K562 (cell line): ENCODE measurements at regions not wholly inside any gene's neighbourhood (a gene's known extent, or its start where the extent isn't known, plus 50 kb on each side); places are given as distances from the start of the nearest gene placed in this dataset.

Source experiments
- ATAC-seq: fragments of 200-7000 bp; cut with Tn5 transposase; 3 replicates; pipeline ENCODE4 v1.9.1; 2020; ENCODE audit warnings: moderate library complexity
- BruUV-seq: library from RNA; stranded (reverse); fragments of 400-500 nt; replicated peaks from 2 replicates; lab custom pipeline; 2021; lab: Mats Ljungman, UMichigan
- CTCF ChIA-PET: fragments of 300-600 bp; formaldehyde crosslinking; extraction: SDS; loops from one replicate; lab custom pipeline; 2021; ENCODE audit warnings: low intra/inter-chr PET ratio; lab: Yijun Ruan, JAX
- POLR2A ChIA-PET: fragments of 300-600, 350-650 bp; sonication (Branson Sonifier 250); formaldehyde crosslinking; extraction: SDS; loops from one replicate; lab custom pipeline; 2021; ENCODE audit warnings: antibody characterized with exemption, inconsistent platforms; lab: Yijun Ruan, JAX
- DNase-seq, 4 experiments: peaks; one replicate each; pipeline versions ENCODE4 v3.0.0 to v3.0.0-alpha.2; 2011 to 2018; ENCODE audit warnings: low spot score in 3 of 4, mixed read lengths in 3 of 4; ENCODE audit errors: extremely low read depth in 1 of 4
- FAIRE-seq: peaks from 2 replicates; lab custom pipeline; 2011; peaks lifted over from hg19 to GRCh38; lab: Jason Lieb, UNC
- H2AFZ ChIP-seq: 2 replicates; pipeline ENCODE4 v1.6.0; 2011; ENCODE audit warnings: low read depth, low read length, control low read depth, inconsistent platforms
- H3K27ac ChIP-seq: fragments of 200-600 bp; 3 replicates; pipeline ENCODE4 v1.8.0; 2011; ENCODE audit warnings: low read depth, mild to moderate bottlenecking, control low read depth, inconsistent platforms, low read length, moderate library complexity, mixed read lengths; ENCODE audit errors: extremely low read depth
- H3K27me3 ChIP-seq, 2 experiments: fragments of 300-600 bp in 1 of 2; 2 replicates in 1 of 2; 3 replicates in 1 of 2; pipeline versions ENCODE4 v1.6.0 to v1.8.0; 2011; ENCODE audit warnings: inconsistent platforms in 2 of 2, low read length in 2 of 2, mild to moderate bottlenecking in 1 of 2, mixed read lengths in 1 of 2, moderate library complexity in 1 of 2; ENCODE audit not compliant: control insufficient read depth in 2 of 2, insufficient read depth in 2 of 2
- H3K36me3 ChIP-seq: fragments of 300-600 bp; 3 replicates; pipeline ENCODE4 v1.8.0; 2011; ENCODE audit warnings: mild to moderate bottlenecking, low read length, inconsistent platforms; ENCODE audit not compliant: control insufficient read depth, insufficient read depth
- H3K4me1 ChIP-seq, 2 experiments: fragments of 200-600 bp in 1 of 2; replicated peaks in 1 of 2; 2 replicates in 1 of 2; 3 replicates in 1 of 2; pipeline versions ENCODE4 v1.5.1 to v1.8.0; 2011; ENCODE audit warnings: inconsistent platforms in 2 of 2, low read length in 2 of 2, mild to moderate bottlenecking in 1 of 2, mixed read lengths in 1 of 2, moderate library complexity in 1 of 2; ENCODE audit not compliant: control insufficient read depth in 2 of 2, insufficient read depth in 2 of 2
- H3K4me2 ChIP-seq: 2 replicates; pipeline ENCODE4 v1.6.1; 2011; ENCODE audit warnings: low read length, control low read depth, inconsistent platforms, mixed read lengths; ENCODE audit not compliant: insufficient read depth
- H3K4me3 ChIP-seq: fragments of 200-600 bp; sonication (generic), shearing (Covaris generic); 2 replicates; pipeline ENCODE4 v1.5.1; 2016; ENCODE audit warnings: control low read depth, inconsistent platforms
- H3K79me2 ChIP-seq: fragments of 200-600 bp; 3 replicates; pipeline ENCODE4 v1.8.0; 2011; ENCODE audit warnings: low read length, inconsistent platforms; ENCODE audit not compliant: control insufficient read depth, insufficient read depth
- H3K9ac ChIP-seq, 2 experiments: 2 replicates each; pipeline versions ENCODE4 v1.6.0 to v1.6.1; 2011; ENCODE audit warnings: low read depth in 2 of 2, low read length in 2 of 2, control low read depth in 1 of 2, inconsistent platforms in 1 of 2, mild to moderate bottlenecking in 1 of 2, mixed read lengths in 1 of 2; ENCODE audit not compliant: insufficient read depth in 1 of 2
- H3K9me1 ChIP-seq: one replicate; pipeline ENCODE4 v1.6.0; 2011; ENCODE audit warnings: inconsistent platforms, mild to moderate bottlenecking, low read length, moderate library complexity; ENCODE audit not compliant: control insufficient read depth, insufficient read depth
- H3K9me3 ChIP-seq: replicated peaks from 2 replicates; pipeline ENCODE4 v1.5.1; 2011; ENCODE audit warnings: low read depth, low read length, inconsistent platforms; ENCODE audit not compliant: control insufficient read depth, insufficient read depth
- H4K20me1 ChIP-seq: replicated peaks from 2 replicates; pipeline ENCODE4 v1.6.1; 2011; ENCODE audit warnings: low read length, inconsistent platforms, mixed read lengths; ENCODE audit not compliant: control insufficient read depth, insufficient read depth
- EWSR1 ChIP-seq: fragments of 450-650 bp; IDR thresholded peaks from 2 replicates; pipeline ENCODE4 v1.6.1; 2018; ENCODE audit warnings: borderline replicate concordance, mild to moderate bottlenecking, low read depth, moderate library complexity; ENCODE audit not compliant: partially characterized antibody
- NCOA4 ChIP-seq: fragments of 450-650 bp; IDR thresholded peaks from 2 replicates; pipeline ENCODE4 v1.6.1; 2018; ENCODE audit warnings: mild to moderate bottlenecking; ENCODE audit not compliant: partially characterized antibody
- ZNF699 ChIP-seq: fragments of 250-450 bp; sonication (Bioruptor Pico); IDR thresholded peaks from 2 replicates; pipeline ENCODE4 v1.8.0; 2021; ENCODE audit warnings: mild to moderate bottlenecking, moderate library complexity; ENCODE audit not compliant: insufficient replicate concordance
- WGBS: fragments of 100-300 bp; shearing (Covaris generic); methylation state at CpG from one replicate; pipeline ENCODE4 v1.1.6; 2016; ENCODE audit warnings: low coverage, mixed read lengths; ENCODE audit not compliant: insufficient coverage; ENCODE audit errors: missing lambda C conversion rate; 5-methylcytosine and 5-hydroxymethylcytosine counted together
- in situ Hi-C: fragments of 300-500 bp; cut with MboI; formaldehyde crosslinking; loops from 4 replicates; pipeline ENCODE4 v1.15.0; 2018; ENCODE audit warnings: inconsistent platforms, mixed read lengths
- intact Hi-C: fragments of 100-400 bp; cut with micrococcal nuclease; formaldehyde crosslinking; loops from 2 replicates; pipeline ENCODE4 v1.14.2; 2022
- TF ChIP-seq, protein P1 (sequence below): fragments of 450-650 bp; IDR thresholded peaks from 2 replicates; pipeline ENCODE4 v1.6.1; 2017; ENCODE audit warnings: antibody characterized with exemption
- TF ChIP-seq, protein P2 (sequence below): fragments of 250-450 bp; sonication (Bioruptor Pico); IDR thresholded peaks from 2 replicates; pipeline ENCODE4 v1.4.0; 2020; ENCODE audit warnings: mild to moderate bottlenecking, moderate library complexity

DNA sequence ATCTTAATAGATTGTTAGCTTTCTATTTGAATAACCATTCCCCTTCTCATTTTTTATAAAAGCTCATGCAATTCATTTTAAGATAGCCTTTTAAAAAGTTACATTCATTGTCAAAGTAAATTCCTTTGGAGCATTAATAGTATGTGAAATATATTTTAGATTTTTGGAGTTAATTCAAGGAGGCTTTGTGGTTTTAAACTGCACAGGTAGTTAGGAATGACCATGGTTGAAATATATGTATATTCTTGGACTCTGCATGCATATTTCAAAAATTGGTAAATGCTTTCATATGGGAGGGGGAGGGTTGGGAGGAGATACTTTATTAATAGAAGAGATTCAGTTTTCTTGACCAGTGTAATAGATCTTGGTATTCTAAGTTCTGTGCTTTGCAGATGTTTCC is 244.4 kb upstream of the C2CD4B start (continued):
- no peak for TF ChIP-seq NCOA4
- TF ChIP-seq, protein P1, sequence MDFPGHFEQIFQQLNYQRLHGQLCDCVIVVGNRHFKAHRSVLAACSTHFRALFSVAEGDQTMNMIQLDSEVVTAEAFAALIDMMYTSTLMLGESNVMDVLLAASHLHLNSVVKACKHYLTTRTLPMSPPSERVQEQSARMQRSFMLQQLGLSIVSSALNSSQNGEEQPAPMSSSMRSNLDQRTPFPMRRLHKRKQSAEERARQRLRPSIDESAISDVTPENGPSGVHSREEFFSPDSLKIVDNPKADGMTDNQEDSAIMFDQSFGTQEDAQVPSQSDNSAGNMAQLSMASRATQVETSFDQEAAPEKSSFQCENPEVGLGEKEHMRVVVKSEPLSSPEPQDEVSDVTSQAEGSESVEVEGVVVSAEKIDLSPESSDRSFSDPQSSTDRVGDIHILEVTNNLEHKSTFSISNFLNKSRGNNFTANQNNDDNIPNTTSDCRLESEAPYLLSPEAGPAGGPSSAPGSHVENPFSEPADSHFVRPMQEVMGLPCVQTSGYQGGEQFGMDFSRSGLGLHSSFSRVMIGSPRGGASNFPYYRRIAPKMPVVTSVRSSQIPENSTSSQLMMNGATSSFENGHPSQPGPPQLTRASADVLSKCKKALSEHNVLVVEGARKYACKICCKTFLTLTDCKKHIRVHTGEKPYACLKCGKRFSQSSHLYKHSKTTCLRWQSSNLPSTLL = no peak
- TF ChIP-seq, protein P2, sequence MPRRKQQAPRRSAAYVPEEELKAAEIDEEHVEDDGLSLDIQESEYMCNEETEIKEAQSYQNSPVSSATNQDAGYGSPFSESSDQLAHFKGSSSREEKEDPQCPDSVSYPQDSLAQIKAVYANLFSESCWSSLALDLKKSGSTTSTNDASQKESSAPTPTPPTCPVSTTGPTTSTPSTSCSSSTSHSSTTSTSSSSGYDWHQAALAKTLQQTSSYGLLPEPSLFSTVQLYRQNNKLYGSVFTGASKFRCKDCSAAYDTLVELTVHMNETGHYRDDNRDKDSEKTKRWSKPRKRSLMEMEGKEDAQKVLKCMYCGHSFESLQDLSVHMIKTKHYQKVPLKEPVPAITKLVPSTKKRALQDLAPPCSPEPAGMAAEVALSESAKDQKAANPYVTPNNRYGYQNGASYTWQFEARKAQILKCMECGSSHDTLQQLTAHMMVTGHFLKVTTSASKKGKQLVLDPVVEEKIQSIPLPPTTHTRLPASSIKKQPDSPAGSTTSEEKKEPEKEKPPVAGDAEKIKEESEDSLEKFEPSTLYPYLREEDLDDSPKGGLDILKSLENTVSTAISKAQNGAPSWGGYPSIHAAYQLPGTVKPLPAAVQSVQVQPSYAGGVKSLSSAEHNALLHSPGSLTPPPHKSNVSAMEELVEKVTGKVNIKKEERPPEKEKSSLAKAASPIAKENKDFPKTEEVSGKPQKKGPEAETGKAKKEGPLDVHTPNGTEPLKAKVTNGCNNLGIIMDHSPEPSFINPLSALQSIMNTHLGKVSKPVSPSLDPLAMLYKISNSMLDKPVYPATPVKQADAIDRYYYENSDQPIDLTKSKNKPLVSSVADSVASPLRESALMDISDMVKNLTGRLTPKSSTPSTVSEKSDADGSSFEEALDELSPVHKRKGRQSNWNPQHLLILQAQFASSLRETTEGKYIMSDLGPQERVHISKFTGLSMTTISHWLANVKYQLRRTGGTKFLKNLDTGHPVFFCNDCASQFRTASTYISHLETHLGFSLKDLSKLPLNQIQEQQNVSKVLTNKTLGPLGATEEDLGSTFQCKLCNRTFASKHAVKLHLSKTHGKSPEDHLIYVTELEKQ (CRISPR knock-in tag) = no peak
- no peak for TF ChIP-seq EWSR1

DNA sequence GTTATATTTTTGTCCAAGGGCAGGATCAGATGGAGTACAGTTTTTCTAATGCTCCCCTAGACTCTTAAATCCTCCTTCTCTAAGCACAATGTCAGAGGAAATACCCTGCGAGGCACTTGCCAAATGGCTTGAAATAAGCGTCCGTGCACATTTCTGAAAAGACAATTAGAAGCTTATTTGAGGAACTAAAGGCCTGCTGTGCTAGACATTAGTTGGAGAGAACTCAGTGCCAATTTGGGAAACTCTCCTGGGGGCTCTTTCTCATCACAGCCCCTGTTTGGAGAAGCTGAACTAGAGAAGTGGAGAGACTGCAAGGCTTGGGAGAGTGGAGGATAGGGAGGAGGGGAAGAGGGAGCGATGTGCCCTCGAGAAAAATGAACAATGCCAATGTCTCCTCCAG is 247.6 kb upstream of the C2CD4B start:
- Histone ChIP-seq H3K27ac (no peak overlapping the region), H3K36me3 (no peaks in the 10 kb centered on the region), H3K9me3 (no peaks in the 10 kb centered on the region), H3K9me1 (no peaks in the 10 kb centered on the region), H3K9ac (no peak overlapping the region), H2AFZ (no peak overlapping the region), H3K79me2 (no peaks in the 10 kb centered on the region), H3K4me1 (no peaks in the 10 kb centered on the region), H4K20me1 (no peaks in the 10 kb centered on the region), H3K27me3 (peaks cover 8 to 17% of the 10 kb centered on the region in 2 experiments), H3K4me3 (no peak overlapping the region), H3K4me2 (no peak overlapping the region)
- BruUV-seq = no TSS peak
- in situ Hi-C loops (no loop called here), intact Hi-C loops (no loop called here)
- TF ChIP-seq ZNF699 (CRISPR knock-in tag) = no peak
- CTCF ChIA-PET = no interaction called here
- POLR2A ChIA-PET = no interaction called here
- FAIRE-seq = no peak
- ATAC-seq = no peak
- 0% methylated on average over 5 of the region's 5 CpGs for WGBS
- DNase-seq = no peak
